Activated CD8-positive, alpha-beta T cell treated with anti-CD3 and anti-CD28 coated beads for 36 hours (primary cell): ENCODE measurements at regions not wholly inside any gene's neighbourhood (a gene's known extent, or its start where the extent isn't known, plus 50 kb on each side); places are given as distances from the start of the nearest gene placed in this dataset.
"Not testable (repeated sequence)": the region's sequence is repeated elsewhere in the genome, so short reads cannot be mapped to it uniquely, and the experiment has no call there.

Experiments used
- ATAC-seq: fragments of 200-7000 bp; cut with Tn5 transposase; one replicate; pipeline ENCODE4 v1.10.0; 2021; ENCODE audit warnings: mild to moderate bottlenecking, moderate library complexity
- CTCF ChIA-PET: fragments of 350-600 bp; sonication (Branson Sonifier 250); formaldehyde crosslinking; loops from one replicate; lab custom pipeline; 2021; ENCODE audit warnings: antibody characterized with exemption; lab: Charles Lee
- POLR2A ChIA-PET: fragments of 350-600 bp; sonication (Branson Sonifier 250); formaldehyde crosslinking; loops from one replicate; lab custom pipeline; 2021; ENCODE audit warnings: antibody characterized with exemption; lab: Charles Lee
- DNase-seq: peaks from one replicate; pipeline ENCODE4 v3.0.0-alpha.2; 2020
- H3K27ac Mint-ChIP-seq: one replicate; pipeline ENCODE4 v1.8.0; 2021; ENCODE audit warnings: mild to moderate bottlenecking, mixed read lengths
- H3K27me3 Mint-ChIP-seq: one replicate; pipeline ENCODE4 v1.8.0; 2021; ENCODE audit warnings: mixed read lengths
- H3K36me3 Mint-ChIP-seq: one replicate; pipeline ENCODE4 v1.8.0; 2021; ENCODE audit warnings: low read depth, mixed read lengths
- H3K4me1 Mint-ChIP-seq: one replicate; pipeline ENCODE4 v1.8.0; 2021; ENCODE audit warnings: low read depth, mixed read lengths
- H3K4me3 Mint-ChIP-seq: one replicate; pipeline ENCODE4 v1.8.0; 2021; ENCODE audit warnings: mild to moderate bottlenecking, moderate library complexity, mixed read lengths
- H3K9me3 Mint-ChIP-seq: one replicate; pipeline ENCODE4 v1.8.0; 2021; ENCODE audit warnings: mixed read lengths
- CTCF ChIP-seq: fragments of 200-600 bp; IDR thresholded peaks from one replicate; pipeline ENCODE4 v1.8.0; 2022; ENCODE audit warnings: antibody characterized with exemption, mild to moderate bottlenecking
- intact Hi-C: fragments of 100-400 bp; cut with micrococcal nuclease; formaldehyde crosslinking; loops from one replicate; pipeline ENCODE4 v1.10.0; 2022

GRCh38 chr3:882533-882932, 210.3 kb upstream of the CNTN6 start:
- H3K4me1 Mint-ChIP-seq = no peaks in the 10 kb centered on the region
- intact Hi-C loops = no loop called here
- DNase-seq (no peak), ATAC-seq (no peak)
- POLR2A ChIA-PET = no interaction called here
- H3K9me3 Mint-ChIP-seq = peaks cover 1% of the 10 kb centered on the region
- TF ChIP-seq CTCF = no peak
- CTCF ChIA-PET = no interaction called here
- H3K4me3 Mint-ChIP-seq = no peak overlapping the region
- H3K27ac Mint-ChIP-seq = no peak overlapping the region
- no peaks in the 10 kb centered on the region for H3K36me3 Mint-ChIP-seq
- no peaks in the 10 kb centered on the region for H3K27me3 Mint-ChIP-seq

GRCh38 chr3:901953-902778, 190.7 kb upstream of the CNTN6 start:
- intact Hi-C loops = no loop called here
- Mint-ChIP-seq H3K4me1 (no peaks in the 10 kb centered on the region), H3K36me3 (no peaks in the 10 kb centered on the region), H3K9me3 (peaks cover 14% of the 10 kb centered on the region), H3K4me3 (no peak overlapping the region), H3K27me3 (no peaks in the 10 kb centered on the region), H3K27ac (no peak overlapping the region)
- DNase-seq (no peak), ATAC-seq (peak; percentile 37)
- CTCF ChIA-PET = no interaction called here
- peak; percentile 49 for TF ChIP-seq CTCF
- POLR2A ChIA-PET = no interaction called here

GRCh38 chr3:905217-905616, 187.6 kb upstream of the CNTN6 start:
- intact Hi-C loops = no loop called here
- Mint-ChIP-seq H3K9me3 (peaks cover 18% of the 10 kb centered on the region), H3K27ac (no peak overlapping the region), H3K4me1 (no peaks in the 10 kb centered on the region), H3K4me3 (no peak overlapping the region), H3K36me3 (no peaks in the 10 kb centered on the region), H3K27me3 (no peaks in the 10 kb centered on the region)
- ATAC-seq (no peak), DNase-seq (no peak)
- ChIA-PET CTCF (no interaction called here), POLR2A (no interaction called here)
- TF ChIP-seq CTCF = no peak

- ATAC-seq (no peak), DNase-seq (no peak)
- no peak for TF ChIP-seq CTCF
- Mint-ChIP-seq H3K4me3 (no peak overlapping the region), H3K4me1 (no peaks in the 10 kb centered on the region), H3K9me3 (peaks cover 13% of the 10 kb centered on the region), H3K36me3 (no peaks in the 10 kb centered on the region), H3K27ac (no peak overlapping the region), H3K27me3 (no peaks in the 10 kb centered on the region)
- ChIA-PET POLR2A (no interaction called here), CTCF (no interaction called here)
- intact Hi-C loops = no loop called here
Observed at GRCh38 chr3:906739-907138, 186.1 kb upstream of the CNTN6 start.

GRCh38 chr3:908839-909238, 184.0 kb upstream of the CNTN6 start:
- TF ChIP-seq CTCF = no peak
- no peak overlapping the region for H3K27ac Mint-ChIP-seq
- H3K36me3 Mint-ChIP-seq = no peaks in the 10 kb centered on the region
- intact Hi-C loops = no loop called here
- no peak for DNase-seq
- POLR2A ChIA-PET = no interaction called here
- H3K4me3 Mint-ChIP-seq = no peak overlapping the region
- no peaks in the 10 kb centered on the region for H3K27me3 Mint-ChIP-seq
- no peaks in the 10 kb centered on the region for H3K4me1 Mint-ChIP-seq
- CTCF ChIA-PET = no interaction called here
- ATAC-seq = no peak
- H3K9me3 Mint-ChIP-seq = peaks cover 4% of the 10 kb centered on the region

- ATAC-seq, CTCF ChIA-PET, POLR2A ChIA-PET, H3K4me3 Mint-ChIP-seq, H3K27ac Mint-ChIP-seq, H3K4me1 Mint-ChIP-seq, H3K9me3 Mint-ChIP-seq, H3K36me3 Mint-ChIP-seq, intact Hi-C loops, H3K27me3 Mint-ChIP-seq: not testable (repeated sequence)
- peak; percentile 2 for DNase-seq
Observed at GRCh38 chr3:912717-913116, 180.1 kb upstream of the CNTN6 start.
